Tibial nerve (tissue), 4 donors: ENCODE measurements at regions not wholly inside any gene's neighbourhood (a gene's known extent, or its start where the extent isn't known, plus 50 kb on each side); places are given as distances from the start of the nearest gene placed in this dataset.
"Not testable (repeated sequence)": the region's sequence is repeated elsewhere in the genome, so short reads cannot be mapped to it uniquely, and the experiment has no call there.

Source experiments
- DNase-seq, 2 donors: peaks; one replicate each; pipeline ENCODE4 v3.0.0-alpha.2; 2019; ENCODE audit warnings: low spot score in 2 of 2
- H3K27ac ChIP-seq, 4 donors: fragments of 200-600 bp; sonication (generic) in 3 of 4; one replicate each; pipeline ENCODE4 v1.5.1; 2017 to 2019; ENCODE audit warnings: mild to moderate bottlenecking in 1 of 4
- H3K27me3 ChIP-seq, 2 donors: fragments of 200-600 bp; sonication (generic) in 1 of 2; one replicate each; pipeline versions ENCODE4 v1.5.1 to v1.6.0; 2017 to 2019
- H3K36me3 ChIP-seq, 3 donors: fragments of 200-600 bp; sonication (generic); one replicate each; pipeline ENCODE4 v1.5.1; 2018 to 2019
- H3K4me1 ChIP-seq, 4 donors: fragments of 200-600 bp; sonication (generic) in 3 of 4; one replicate each; pipeline ENCODE4 v1.5.1; 2017 to 2019
- H3K4me3 ChIP-seq, 4 donors: fragments of 200-600 bp; sonication (generic) in 3 of 4; one replicate each; pipeline ENCODE4 v1.5.1; 2017 to 2019; ENCODE audit warnings: mild to moderate bottlenecking in 1 of 4, moderate library complexity in 1 of 4
- H3K9me3 ChIP-seq, 4 donors: fragments of 200-600 bp; sonication (generic) in 3 of 4; one replicate each; pipeline ENCODE4 v1.5.1; 2017 to 2019
- EP300 ChIP-seq, 2 donors: sonication (generic); formaldehyde crosslinking; IDR thresholded peaks; one replicate each; pipeline ENCODE4 v1.6.1; 2017; ENCODE audit warnings: antibody characterized with exemption in 2 of 2, mild to moderate bottlenecking in 1 of 2
- POLR2A ChIP-seq, 2 donors: fragments of 450-650 bp; IDR thresholded peaks; one replicate each; pipeline ENCODE4 v1.6.1; 2017; ENCODE audit warnings: antibody characterized with exemption in 2 of 2, mild to moderate bottlenecking in 2 of 2, moderate library complexity in 2 of 2
- WGBS, 2 donors: methylation state at CpG; one replicate each; pipeline ENCODE4 v1.1.5; 2018; 5-methylcytosine and 5-hydroxymethylcytosine counted together
- TF ChIP-seq, protein P1 (sequence below), 5 experiments: fragments of 200-600 bp in 3 of 5; fragments of 450-650 bp in 2 of 5; sonication (generic) in 3 of 5; IDR thresholded peaks; one replicate each; pipeline ENCODE4 v1.5.1; 2016 to 2019; ENCODE audit warnings: antibody characterized with exemption in 5 of 5, mild to moderate bottlenecking in 3 of 5, moderate library complexity in 2 of 5

DNA sequence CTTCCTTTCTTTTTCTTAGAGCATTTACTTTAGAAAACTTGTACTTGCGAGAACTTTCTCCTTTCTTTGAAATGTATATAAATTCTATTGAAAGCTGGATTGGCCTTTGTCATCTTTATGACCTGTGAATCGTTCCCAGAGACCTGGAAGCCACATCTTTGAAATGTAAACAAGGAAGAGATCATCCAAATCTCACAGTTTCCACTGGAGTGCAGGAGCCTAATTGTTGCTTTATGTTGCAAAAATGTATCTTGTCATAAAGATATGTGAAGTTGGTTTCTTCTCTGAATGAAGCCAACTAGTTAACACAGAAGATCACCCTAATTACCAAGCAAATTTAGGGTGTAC, 1101.8 kb downstream of the TAF11L14 start:
- Histone ChIP-seq H3K27me3 (no peaks in the 10 kb centered on the region), H3K27ac (no peak overlapping the region), H3K9me3 (no peaks in the 10 kb centered on the region), H3K4me1 (no peaks in the 10 kb centered on the region), H3K36me3 (no peaks in the 10 kb centered on the region), H3K4me3 (no peak overlapping the region)
- 58 to 62% methylated on average over 2 of the region's 2 CpGs for WGBS, 2 donors
- TF ChIP-seq, protein P1, sequence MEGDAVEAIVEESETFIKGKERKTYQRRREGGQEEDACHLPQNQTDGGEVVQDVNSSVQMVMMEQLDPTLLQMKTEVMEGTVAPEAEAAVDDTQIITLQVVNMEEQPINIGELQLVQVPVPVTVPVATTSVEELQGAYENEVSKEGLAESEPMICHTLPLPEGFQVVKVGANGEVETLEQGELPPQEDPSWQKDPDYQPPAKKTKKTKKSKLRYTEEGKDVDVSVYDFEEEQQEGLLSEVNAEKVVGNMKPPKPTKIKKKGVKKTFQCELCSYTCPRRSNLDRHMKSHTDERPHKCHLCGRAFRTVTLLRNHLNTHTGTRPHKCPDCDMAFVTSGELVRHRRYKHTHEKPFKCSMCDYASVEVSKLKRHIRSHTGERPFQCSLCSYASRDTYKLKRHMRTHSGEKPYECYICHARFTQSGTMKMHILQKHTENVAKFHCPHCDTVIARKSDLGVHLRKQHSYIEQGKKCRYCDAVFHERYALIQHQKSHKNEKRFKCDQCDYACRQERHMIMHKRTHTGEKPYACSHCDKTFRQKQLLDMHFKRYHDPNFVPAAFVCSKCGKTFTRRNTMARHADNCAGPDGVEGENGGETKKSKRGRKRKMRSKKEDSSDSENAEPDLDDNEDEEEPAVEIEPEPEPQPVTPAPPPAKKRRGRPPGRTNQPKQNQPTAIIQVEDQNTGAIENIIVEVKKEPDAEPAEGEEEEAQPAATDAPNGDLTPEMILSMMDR (IDR thresholded peaks at IDR 0.05): no peak
- no peak for TF ChIP-seq EP300 (IDR thresholded peaks at IDR 0.05)
- TF ChIP-seq POLR2A (IDR thresholded peaks at IDR 0.05): no peak
- no peak for DNase-seq

DNA sequence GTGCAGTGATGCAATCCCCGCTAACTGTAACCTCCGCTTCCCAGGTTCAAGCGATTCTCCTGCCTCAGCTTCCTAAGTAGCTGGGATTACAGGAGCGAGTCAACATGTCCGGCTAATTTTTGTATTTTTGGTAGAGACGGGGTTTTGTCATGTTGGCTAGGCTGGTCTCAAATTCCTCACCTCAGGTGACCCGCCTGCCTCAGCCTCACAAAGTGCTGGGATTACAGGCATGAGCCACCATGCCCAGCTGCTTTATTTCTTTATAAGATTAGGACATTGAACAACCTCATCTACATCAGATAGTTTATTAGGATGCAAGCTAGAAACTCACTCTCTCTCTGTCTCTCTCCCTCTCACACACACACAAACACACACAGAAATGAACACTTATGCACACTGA, 1102.5 kb downstream of the TAF11L14 start:
- H3K4me1 ChIP-seq, DNase-seq, H3K9me3 ChIP-seq, H3K36me3 ChIP-seq, H3K27me3 ChIP-seq, H3K4me3 ChIP-seq, H3K27ac ChIP-seq: not testable (repeated sequence)
- WGBS, 2 donors: 77 to 82% methylated on average over 7 of the region's 7 CpGs

DNA sequence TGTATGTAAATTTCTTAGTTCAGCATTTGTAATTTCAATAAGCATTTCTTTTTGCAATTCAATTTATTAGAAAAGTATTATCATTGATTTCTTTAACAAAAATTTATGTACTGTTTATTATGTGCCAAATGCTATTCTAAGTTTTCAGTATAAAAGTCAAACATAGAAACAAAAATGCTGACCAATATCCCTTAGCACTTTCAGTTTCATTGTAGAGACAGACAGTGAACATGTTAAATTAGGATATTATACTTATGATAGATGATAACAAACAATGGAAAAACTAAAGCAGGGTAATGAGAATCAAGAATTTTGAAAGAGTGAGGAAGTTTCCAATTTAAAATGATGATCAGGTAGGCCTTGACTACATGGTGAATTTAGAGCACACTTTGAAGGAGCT, 1106.0 kb downstream of the TAF11L14 start:
- H3K27me3 ChIP-seq: no peaks in the 10 kb centered on the region
- H3K36me3 ChIP-seq: no peaks in the 10 kb centered on the region
- DNase-seq: no peak
- no peaks in the 10 kb centered on the region for H3K4me1 ChIP-seq
- no peak overlapping the region for H3K27ac ChIP-seq
- no peaks in the 10 kb centered on the region for H3K9me3 ChIP-seq
- H3K4me3 ChIP-seq: no peak overlapping the region
- TF ChIP-seq, protein P1 (IDR thresholded peaks at IDR 0.05): no peak
- TF ChIP-seq POLR2A (IDR thresholded peaks at IDR 0.05): no peak
- TF ChIP-seq EP300 (IDR thresholded peaks at IDR 0.05): no peak

DNA sequence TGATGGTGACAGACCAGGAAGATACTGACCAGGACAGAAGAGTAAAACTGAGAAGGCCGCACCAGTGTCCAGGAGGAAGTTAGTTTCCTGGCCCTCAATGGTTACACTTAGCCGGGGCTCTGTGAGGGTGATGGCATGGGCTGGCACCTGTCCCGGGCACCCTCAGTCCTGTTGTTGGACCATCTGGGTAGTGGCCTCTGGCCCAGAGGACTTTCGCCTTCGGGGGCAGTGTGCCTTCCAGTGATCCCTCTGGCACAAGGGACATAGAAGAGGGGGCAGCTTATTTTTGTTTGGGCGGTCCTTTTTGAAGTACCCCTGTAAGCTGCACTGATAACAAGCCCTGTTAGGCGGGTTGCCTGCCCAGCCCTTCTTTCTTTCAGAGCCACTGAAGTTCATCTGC, 1108.6 kb downstream of the TAF11L14 start:
- DNase-seq: no peak
- WGBS, 2 donors: 85 to 91% methylated on average over 5 to 7 of the region's 7 CpGs
- no peaks in the 10 kb centered on the region for H3K4me1 ChIP-seq
- no peak for TF ChIP-seq EP300 (IDR thresholded peaks at IDR 0.05)
- TF ChIP-seq POLR2A (IDR thresholded peaks at IDR 0.05): no peak
- TF ChIP-seq, protein P1 (IDR thresholded peaks at IDR 0.05): no peak
- peaks cover 0 to 4% (median 0%) of the 10 kb centered on the region in 4 donors for H3K9me3 ChIP-seq
- H3K27me3 ChIP-seq: no peaks in the 10 kb centered on the region
- no peaks in the 10 kb centered on the region for H3K36me3 ChIP-seq
- no peak overlapping the region for H3K4me3 ChIP-seq
- H3K27ac ChIP-seq: no peak overlapping the region

DNA sequence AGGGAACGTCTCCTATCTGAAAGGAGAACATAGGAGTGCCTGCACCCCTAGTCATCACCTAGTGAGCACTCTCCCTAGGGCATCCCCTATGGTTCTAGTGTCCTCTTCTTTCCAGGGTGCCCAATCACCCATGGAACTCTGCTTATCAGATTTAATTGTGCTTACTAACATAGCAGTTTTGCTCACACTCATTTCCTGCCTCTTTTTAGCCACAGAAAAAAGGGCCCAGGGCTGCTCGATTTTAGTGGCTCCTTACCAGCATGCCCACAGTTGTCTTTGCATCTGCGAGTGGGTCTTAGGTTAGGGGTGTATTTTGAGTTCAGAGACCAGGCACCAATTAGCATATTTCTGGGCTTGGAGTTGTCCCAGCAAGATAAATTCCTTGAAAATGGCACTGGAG, 1110.2 kb downstream of the TAF11L14 start:
- TF ChIP-seq POLR2A (IDR thresholded peaks at IDR 0.05) (no peak), EP300 (IDR thresholded peaks at IDR 0.05) (no peak)
- TF ChIP-seq, protein P1 (IDR thresholded peaks at IDR 0.05): no peak
- Histone ChIP-seq H3K4me1 (no peaks in the 10 kb centered on the region), H3K36me3 (no peaks in the 10 kb centered on the region), H3K27me3 (no peaks in the 10 kb centered on the region), H3K27ac (peak overlapping the region in 1 of 4 donors; percentile 50), H3K9me3 (peaks cover 0 to 4% (median 0%) of the 10 kb centered on the region in 4 donors), H3K4me3 (no peak overlapping the region)
- no peak for DNase-seq
- WGBS, 2 donors: 68 to 72% methylated on average over 3 of the region's 3 CpGs
